GM12878 (cell line): ENCODE measurements at regions not wholly inside any gene's neighbourhood (a gene's known extent, or its start where the extent isn't known, plus 50 kb on each side); places are given as distances from the start of the nearest gene placed in this dataset.

Source experiments
- ATAC-seq: fragments of 200-7000 bp; cut with Tn5 transposase; 3 replicates; pipeline ENCODE4 v1.9.1; 2020; ENCODE audit warnings: mild to moderate bottlenecking, moderate library complexity
- BruUV-seq: library from RNA; stranded (reverse); fragments of 400-500 nt; replicated peaks from 2 replicates; lab custom pipeline; 2021; lab: Mats Ljungman, UMichigan
- CTCF ChIA-PET: fragments of 300-600 bp; sonication (Branson Sonifier 250); formaldehyde crosslinking; extraction: SDS; loops from one replicate; lab custom pipeline; 2021; ENCODE audit warnings: inconsistent platforms; lab: Yijun Ruan, JAX
- POLR2A ChIA-PET: fragments of 350-600 bp; formaldehyde crosslinking; extraction: SDS; loops from one replicate; lab custom pipeline; 2021; ENCODE audit warnings: inconsistent platforms; lab: Charles Lee
- RAD21 ChIA-PET: fragments of 300-600 bp; sonication (Branson Sonifier 250); formaldehyde crosslinking; loops from one replicate; lab custom pipeline; 2023; ENCODE audit warnings: antibody characterized with exemption; ENCODE audit not compliant: unreplicated experiment; lab: Charles Lee
- SMC1A ChIA-PET: fragments of 300-600 bp; sonication (Branson Sonifier 250); formaldehyde crosslinking; loops from one replicate; lab custom pipeline; 2023; ENCODE audit not compliant: unreplicated experiment, uncharacterized antibody; lab: Charles Lee
- DNase-seq: peaks from one replicate; pipeline ENCODE4 v3.0.0-alpha.2; 2011; ENCODE audit warnings: low read depth, low spot score
- FAIRE-seq: peaks from 3 replicates; lab custom pipeline; 2011; peaks lifted over from hg19 to GRCh38; lab: Jason Lieb, UNC
- H2AFZ ChIP-seq: 2 replicates; pipeline ENCODE4 v1.6.0; 2011; ENCODE audit warnings: low read depth, low read length, control low read depth; ENCODE audit not compliant: control insufficient read depth
- H3K27ac ChIP-seq: 2 replicates; pipeline ENCODE4 v1.5.1; 2011; ENCODE audit warnings: control low read depth; ENCODE audit not compliant: control insufficient read depth, insufficient read depth
- H3K27me3 ChIP-seq, 2 experiments: replicated peaks in 1 of 2; 2 replicates each; pipeline versions ENCODE4 v1.6.0 to v1.6.1; 2011; ENCODE audit warnings: low read length in 1 of 2; ENCODE audit not compliant: control insufficient read depth in 2 of 2, insufficient read depth in 2 of 2
- H3K36me3 ChIP-seq, 2 experiments: 2 replicates each; pipeline ENCODE4 v1.5.1; 2011; ENCODE audit warnings: low read length in 1 of 2; ENCODE audit not compliant: control insufficient read depth in 2 of 2, insufficient read depth in 2 of 2
- H3K4me1 ChIP-seq: 2 replicates; pipeline ENCODE4 v1.6.1; 2011; ENCODE audit warnings: mild to moderate bottlenecking, low read length, moderate library complexity, mixed read lengths; ENCODE audit not compliant: control insufficient read depth, insufficient read depth
- H3K4me2 ChIP-seq: 2 replicates; pipeline ENCODE4 v1.6.0; 2011; ENCODE audit warnings: control low read depth; ENCODE audit not compliant: control insufficient read depth, insufficient read depth
- H3K4me3 ChIP-seq: fragments of 200-600 bp; sonication (generic); 2 replicates; pipeline ENCODE4 v1.5.1; 2016
- H3K79me2 ChIP-seq: 2 replicates; pipeline ENCODE4 v1.6.0; 2011; ENCODE audit warnings: low read length; ENCODE audit not compliant: control insufficient read depth, insufficient read depth
- H3K9ac ChIP-seq: 2 replicates; pipeline ENCODE4 v1.8.0; 2011; ENCODE audit warnings: low read length, control low read depth, mixed read lengths; ENCODE audit not compliant: control insufficient read depth, insufficient read depth
- H3K9me3 ChIP-seq: replicated peaks from 3 replicates; pipeline ENCODE4 v1.5.1; 2011; ENCODE audit warnings: mild to moderate bottlenecking, low read length; ENCODE audit not compliant: control insufficient read depth, insufficient read depth
- H4K20me1 ChIP-seq: 2 replicates; pipeline ENCODE4 v1.6.0; 2011; ENCODE audit not compliant: control insufficient read depth, insufficient read depth
- BHLHE40 ChIP-seq, 2 experiments: fragments of 450-650 bp in 1 of 2; IDR thresholded peaks; 2 replicates each; pipeline ENCODE4 v1.6.1; 2011 to 2017; ENCODE audit warnings: low read depth in 2 of 2, borderline replicate concordance in 1 of 2, improper control_type of control experiment in 1 of 2, low read length in 1 of 2, mild to moderate bottlenecking in 1 of 2
- EED ChIP-seq: sonication (generic); IDR thresholded peaks from 2 replicates; pipeline ENCODE4 v1.6.1; 2016; ENCODE audit warnings: antibody characterized with exemption, low read depth
- JUNB ChIP-seq: IDR thresholded peaks from 2 replicates; pipeline ENCODE4 v1.6.1; 2016; ENCODE audit warnings: antibody characterized with exemption, mild to moderate bottlenecking
- KLF5 ChIP-seq: fragments of 450-650 bp; IDR thresholded peaks from 2 replicates; pipeline ENCODE4 v1.6.1; 2014; ENCODE audit warnings: mild to moderate bottlenecking; ENCODE audit not compliant: partially characterized antibody
- MEF2B ChIP-seq: fragments of 450-650 bp; IDR thresholded peaks from 2 replicates; pipeline ENCODE4 v1.6.1; 2018; ENCODE audit warnings: mild to moderate bottlenecking, moderate library complexity; ENCODE audit not compliant: partially characterized antibody, poor library complexity, severe bottlenecking
- NBN ChIP-seq: fragments of 450-650 bp; IDR thresholded peaks from 2 replicates; pipeline ENCODE4 v1.6.1; 2016
- PAX8 ChIP-seq: fragments of 450-650 bp; IDR thresholded peaks from 2 replicates; pipeline ENCODE4 v1.6.1; 2017; ENCODE audit warnings: mild to moderate bottlenecking, moderate library complexity
- POLR2AphosphoS5 ChIP-seq: IDR thresholded peaks from 2 replicates; pipeline ENCODE4 v1.6.1; 2011; ENCODE audit warnings: mild to moderate bottlenecking, low read length, inconsistent platforms
- RCOR1 ChIP-seq: conservative IDR thresholded peaks from 2 replicates; pipeline ENCODE4 v1.6.1; 2012; ENCODE audit warnings: low read depth, low read length, improper control_type of control experiment
- SP1 ChIP-seq: IDR thresholded peaks from one replicate; pipeline ENCODE4 v1.6.1; 2011; ENCODE audit warnings: low read depth, low read length
- TAF1 ChIP-seq: IDR thresholded peaks from 2 replicates; pipeline ENCODE4 v1.6.1; 2011; ENCODE audit warnings: mild to moderate bottlenecking, low read depth, low read length, borderline replicate concordance
- TBL1XR1 ChIP-seq: IDR thresholded peaks from 2 replicates; pipeline ENCODE4 v1.6.1; 2012; ENCODE audit warnings: low read depth, low read length, improper control_type of control experiment
- TCF12 ChIP-seq: IDR thresholded peaks from 2 replicates; pipeline ENCODE4 v1.6.1; 2011; ENCODE audit warnings: low read depth, mild to moderate bottlenecking, low read length
- ZNF207 ChIP-seq: fragments of 450-650 bp; IDR thresholded peaks from 2 replicates; pipeline ENCODE4 v1.6.1; 2014; ENCODE audit warnings: antibody characterized with exemption, mild to moderate bottlenecking, borderline replicate concordance
- ZNF384 ChIP-seq: IDR thresholded peaks from 2 replicates; pipeline ENCODE4 v1.6.1; 2012; ENCODE audit warnings: low read depth, mild to moderate bottlenecking, low read length, improper control_type of control experiment, borderline replicate concordance
- WGBS: methylation state at CpG from one replicate; pipeline ENCODE4 v1.1.6; 2016; ENCODE audit warnings: low lambda C conversion rate; ENCODE audit not compliant: insufficient replicate concordance, insufficient coverage; ENCODE audit errors: missing lambda C conversion rate; 5-methylcytosine and 5-hydroxymethylcytosine counted together
- in situ Hi-C: fragments of 300-500 bp; cut with MboI; formaldehyde crosslinking; loops from 9 replicates; pipeline ENCODE4 v1.14.3; 2018; ENCODE audit warnings: mixed read lengths
- intact Hi-C: fragments of 100-400 bp; cut with micrococcal nuclease; formaldehyde crosslinking; loops from one replicate; pipeline ENCODE4 v1.14.2; 2022; ENCODE audit not compliant: unreplicated experiment
- TF ChIP-seq, protein P1 (sequence below): fragments of 450-650 bp; IDR thresholded peaks from 2 replicates; pipeline ENCODE4 v1.6.1; 2017; ENCODE audit warnings: mild to moderate bottlenecking, moderate library complexity
- TF ChIP-seq, protein P2 (sequence below): fragments of 450-650 bp; IDR thresholded peaks from 2 replicates; pipeline ENCODE4 v1.6.1; 2017; ENCODE audit warnings: borderline replicate concordance
- TF ChIP-seq, protein P3 (sequence below): IDR thresholded peaks from 2 replicates; pipeline ENCODE4 v1.6.1; 2012; ENCODE audit warnings: low read length, inconsistent platforms

DNA sequence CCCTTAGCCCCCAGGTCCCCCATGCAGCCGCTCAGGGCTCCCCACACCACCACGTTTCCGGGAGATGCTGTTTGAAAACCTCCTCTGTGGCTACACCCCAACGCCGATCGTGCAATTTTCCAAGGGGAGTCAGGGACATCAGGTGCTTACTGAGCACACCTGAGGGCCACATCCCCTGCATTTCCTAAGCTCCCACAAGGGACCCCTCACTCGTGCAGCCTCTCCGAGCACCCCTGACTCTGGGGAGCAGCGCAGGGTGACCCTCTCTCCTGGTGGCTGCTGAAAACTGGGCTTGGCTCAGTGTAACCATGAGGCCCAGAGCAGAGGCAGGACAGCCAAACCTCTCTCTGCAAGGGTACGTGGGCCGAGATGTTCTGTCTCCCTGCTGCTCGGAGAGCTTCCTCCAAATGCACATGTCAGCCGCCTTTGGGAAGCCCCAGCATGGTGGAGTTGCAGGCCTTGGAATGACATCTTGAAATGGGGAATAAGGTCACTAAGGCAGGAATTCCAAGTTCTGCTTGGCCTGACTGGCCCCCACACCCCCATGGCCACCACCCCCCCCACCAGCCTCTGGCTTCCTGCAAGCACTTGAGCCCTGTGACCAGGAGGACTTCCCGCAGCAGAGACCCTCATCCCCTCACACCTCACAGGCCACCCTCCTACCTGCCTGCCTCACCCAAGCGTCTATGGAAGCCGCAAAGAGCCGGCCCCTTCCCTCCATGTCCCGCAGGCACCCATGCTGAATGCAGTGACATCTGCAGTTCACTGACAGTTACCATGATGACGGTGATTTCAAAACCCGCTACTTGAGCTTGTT is 257.4 kb downstream of the BRD1 start:
- no peaks in the 10 kb centered on the region for H4K20me1 ChIP-seq
- no peak overlapping the region for H3K4me3 ChIP-seq
- SMC1A ChIA-PET = no interaction called here
- no TSS peak for BruUV-seq
- no peaks in the 10 kb centered on the region; a peak in 1 of 4 replicates for H3K36me3 ChIP-seq
- in situ Hi-C loops = no loop called here
- H3K27ac ChIP-seq = no peak overlapping the region
- no peak overlapping the region for H3K4me2 ChIP-seq
- RAD21 ChIA-PET = no interaction called here
- ATAC-seq = no peak
- no peaks in the 10 kb centered on the region for H3K27me3 ChIP-seq
- no peaks in the 10 kb centered on the region; the same call in 2 of the 3 replicates for H3K9me3 ChIP-seq
- no peaks in the 10 kb centered on the region for H3K4me1 ChIP-seq
- CTCF ChIA-PET = no interaction called here
- 76% methylated on average over 20 of the region's 20 CpGs for WGBS
- no peak for FAIRE-seq
- H3K79me2 ChIP-seq = no peaks in the 10 kb centered on the region
- POLR2A ChIA-PET = no interaction called here
- H3K9ac ChIP-seq = no peak overlapping the region
- no peak for DNase-seq
- TF ChIP-seq POLR2AphosphoS5 (no peak), TBL1XR1 (no peak), TAF1 (no peak), PAX8 (no peak), NBN (no peak), TCF12 (no peak), RCOR1 (no peak), BHLHE40 (IDR thresholded peaks at IDR 0.05; ENCODE audit: borderline replicate concordance in 1 of 2, low read depth in 2 of 2, low read length in 1 of 2) (no peak), ZNF384 (no peak), ZNF207 (no peak), JUNB (no peak), KLF5 (no peak), EED (no peak), MEF2B (no peak), SP1 (no peak)
- TF ChIP-seq, protein P1, sequence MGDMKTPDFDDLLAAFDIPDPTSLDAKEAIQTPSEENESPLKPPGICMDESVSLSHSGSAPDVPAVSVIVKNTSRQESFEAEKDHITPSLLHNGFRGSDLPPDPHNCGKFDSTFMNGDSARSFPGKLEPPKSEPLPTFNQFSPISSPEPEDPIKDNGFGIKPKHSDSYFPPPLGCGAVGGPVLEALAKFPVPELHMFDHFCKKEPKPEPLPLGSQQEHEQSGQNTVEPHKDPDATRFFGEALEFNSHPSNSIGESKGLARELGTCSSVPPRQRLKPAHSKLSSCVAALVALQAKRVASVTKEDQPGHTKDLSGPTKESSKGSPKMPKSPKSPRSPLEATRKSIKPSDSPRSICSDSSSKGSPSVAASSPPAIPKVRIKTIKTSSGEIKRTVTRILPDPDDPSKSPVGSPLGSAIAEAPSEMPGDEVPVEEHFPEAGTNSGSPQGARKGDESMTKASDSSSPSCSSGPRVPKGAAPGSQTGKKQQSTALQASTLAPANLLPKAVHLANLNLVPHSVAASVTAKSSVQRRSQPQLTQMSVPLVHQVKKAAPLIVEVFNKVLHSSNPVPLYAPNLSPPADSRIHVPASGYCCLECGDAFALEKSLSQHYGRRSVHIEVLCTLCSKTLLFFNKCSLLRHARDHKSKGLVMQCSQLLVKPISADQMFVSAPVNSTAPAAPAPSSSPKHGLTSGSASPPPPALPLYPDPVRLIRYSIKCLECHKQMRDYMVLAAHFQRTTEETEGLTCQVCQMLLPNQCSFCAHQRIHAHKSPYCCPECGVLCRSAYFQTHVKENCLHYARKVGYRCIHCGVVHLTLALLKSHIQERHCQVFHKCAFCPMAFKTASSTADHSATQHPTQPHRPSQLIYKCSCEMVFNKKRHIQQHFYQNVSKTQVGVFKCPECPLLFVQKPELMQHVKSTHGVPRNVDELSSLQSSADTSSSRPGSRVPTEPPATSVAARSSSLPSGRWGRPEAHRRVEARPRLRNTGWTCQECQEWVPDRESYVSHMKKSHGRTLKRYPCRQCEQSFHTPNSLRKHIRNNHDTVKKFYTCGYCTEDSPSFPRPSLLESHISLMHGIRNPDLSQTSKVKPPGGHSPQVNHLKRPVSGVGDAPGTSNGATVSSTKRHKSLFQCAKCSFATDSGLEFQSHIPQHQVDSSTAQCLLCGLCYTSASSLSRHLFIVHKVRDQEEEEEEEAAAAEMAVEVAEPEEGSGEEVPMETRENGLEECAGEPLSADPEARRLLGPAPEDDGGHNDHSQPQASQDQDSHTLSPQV = no peak
- TF ChIP-seq, protein P2, sequence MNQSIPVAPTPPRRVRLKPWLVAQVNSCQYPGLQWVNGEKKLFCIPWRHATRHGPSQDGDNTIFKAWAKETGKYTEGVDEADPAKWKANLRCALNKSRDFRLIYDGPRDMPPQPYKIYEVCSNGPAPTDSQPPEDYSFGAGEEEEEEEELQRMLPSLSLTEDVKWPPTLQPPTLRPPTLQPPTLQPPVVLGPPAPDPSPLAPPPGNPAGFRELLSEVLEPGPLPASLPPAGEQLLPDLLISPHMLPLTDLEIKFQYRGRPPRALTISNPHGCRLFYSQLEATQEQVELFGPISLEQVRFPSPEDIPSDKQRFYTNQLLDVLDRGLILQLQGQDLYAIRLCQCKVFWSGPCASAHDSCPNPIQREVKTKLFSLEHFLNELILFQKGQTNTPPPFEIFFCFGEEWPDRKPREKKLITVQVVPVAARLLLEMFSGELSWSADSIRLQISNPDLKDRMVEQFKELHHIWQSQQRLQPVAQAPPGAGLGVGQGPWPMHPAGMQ = no peak
- TF ChIP-seq, protein P3, sequence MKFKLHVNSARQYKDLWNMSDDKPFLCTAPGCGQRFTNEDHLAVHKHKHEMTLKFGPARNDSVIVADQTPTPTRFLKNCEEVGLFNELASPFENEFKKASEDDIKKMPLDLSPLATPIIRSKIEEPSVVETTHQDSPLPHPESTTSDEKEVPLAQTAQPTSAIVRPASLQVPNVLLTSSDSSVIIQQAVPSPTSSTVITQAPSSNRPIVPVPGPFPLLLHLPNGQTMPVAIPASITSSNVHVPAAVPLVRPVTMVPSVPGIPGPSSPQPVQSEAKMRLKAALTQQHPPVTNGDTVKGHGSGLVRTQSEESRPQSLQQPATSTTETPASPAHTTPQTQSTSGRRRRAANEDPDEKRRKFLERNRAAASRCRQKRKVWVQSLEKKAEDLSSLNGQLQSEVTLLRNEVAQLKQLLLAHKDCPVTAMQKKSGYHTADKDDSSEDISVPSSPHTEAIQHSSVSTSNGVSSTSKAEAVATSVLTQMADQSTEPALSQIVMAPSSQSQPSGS = no peak
- intact Hi-C loops = no loop called here
- H2AFZ ChIP-seq = no peak overlapping the region
